ENCODE measurements at regions not wholly inside any gene's neighbourhood (a gene's known extent, or its start where the extent isn't known, plus 50 kb on each side); places are given as distances from the start of the nearest gene placed in this dataset.
"Not testable (repeated sequence)": the region's sequence is repeated elsewhere in the genome, so short reads cannot be mapped to it uniquely, and the experiment has no call there.

- H3K4me3 ChIP-seq (ENCODE audit: low read depth, low read length) = no peak overlapping the region
- no peak for TF ChIP-seq CTCF (IDR thresholded peaks at IDR 0.05; ENCODE audit: low read depth, low read length)
Observed at GRCh38 chr7:142450695-142451094, 192.8 kb upstream of the PRSS58 start.

- no peak overlapping the region for H3K4me3 ChIP-seq (ENCODE audit: low read depth, low read length)
- TF ChIP-seq CTCF (IDR thresholded peaks at IDR 0.05; ENCODE audit: low read depth, low read length) = no peak
Observed at GRCh38 chr7:142450206-142450605, 192.3 kb upstream of the PRSS58 start.

GRCh38 chr7:142448857-142449256 lies 191.0 kb upstream of the PRSS58 start:
- not testable (repeated sequence) for H3K4me3 ChIP-seq (ENCODE audit: low read depth, low read length)

GRCh38 chr7:142447762-142448161 lies 189.9 kb upstream of the PRSS58 start:
- H3K4me3 ChIP-seq (ENCODE audit: low read depth, low read length) = no peak overlapping the region
- no peak for TF ChIP-seq CTCF (IDR thresholded peaks at IDR 0.05; ENCODE audit: low read depth, low read length)

- TF ChIP-seq CTCF (IDR thresholded peaks at IDR 0.05; ENCODE audit: low read depth, low read length) = peak; percentile 26; the same call in 1 of the 2 replicates
- H3K4me3 ChIP-seq (ENCODE audit: low read depth, low read length) = no peak overlapping the region
Observed at GRCh38 chr7:142445019-142445686, 187.3 kb upstream of the PRSS58 start.

- no peak overlapping the region for H3K4me3 ChIP-seq (ENCODE audit: low read depth, low read length)
- TF ChIP-seq CTCF (IDR thresholded peaks at IDR 0.05; ENCODE audit: low read depth, low read length) = no peak
Observed at GRCh38 chr7:142443216-142444010, 185.6 kb upstream of the PRSS58 start.

- TF ChIP-seq CTCF (IDR thresholded peaks at IDR 0.05; ENCODE audit: low read depth, low read length) = no peak
Observed at GRCh38 chr7:142442396-142442795, 184.5 kb upstream of the PRSS58 start.

More at GRCh38 chr7:142442396-142442795, 184.5 kb upstream of the PRSS58 start:
- H3K4me3 ChIP-seq (ENCODE audit: low read depth, low read length) = no peak overlapping the region
